ENCODE measurements at regions not wholly inside any gene's neighbourhood (a gene's known extent, or its start where the extent isn't known, plus 50 kb on each side); places are given as distances from the start of the nearest gene placed in this dataset.

DNA sequence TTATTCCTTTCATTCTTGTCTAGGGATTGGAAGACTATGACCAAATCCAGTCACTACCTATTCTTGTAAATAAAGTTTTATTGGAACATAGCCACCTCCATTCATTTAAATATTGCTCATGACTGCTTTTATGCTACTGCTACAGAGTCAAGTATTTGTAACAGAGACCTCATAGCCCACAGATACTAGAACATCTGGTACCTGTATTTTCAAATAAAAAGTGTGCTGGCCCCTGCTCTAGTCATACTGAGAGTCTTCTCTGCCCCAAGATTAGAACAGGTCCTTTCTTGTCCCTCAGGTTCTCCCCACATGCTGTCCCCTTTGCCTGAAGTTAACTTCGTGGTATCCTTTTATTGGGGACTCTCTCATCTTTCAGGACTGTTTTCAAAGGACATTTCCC, 422.3 kb downstream of the CBLN4 start:
- no peak for DNase-seq (ENCODE audit: low spot score)
- Histone ChIP-seq H3K4me1 (ENCODE audit: control insufficient read depth in 1 of 2, low read depth in 2 of 2) (no peaks in the 10 kb centered on the region), H3K27me3 (replicated peaks; ENCODE audit: insufficient read depth) (no peaks in the 10 kb centered on the region), H3K27ac (no peak overlapping the region), H3K4me3 (no peak overlapping the region), H3K9me3 (no peaks in the 10 kb centered on the region), H3K36me3 (no peaks in the 10 kb centered on the region)
- TF ChIP-seq CTCF (IDR thresholded peaks at IDR 0.05), result no peak
- ATAC-seq (ENCODE audit: insufficient number of reproducible peaks, low FRiP score, low read depth), result no peak

DNA sequence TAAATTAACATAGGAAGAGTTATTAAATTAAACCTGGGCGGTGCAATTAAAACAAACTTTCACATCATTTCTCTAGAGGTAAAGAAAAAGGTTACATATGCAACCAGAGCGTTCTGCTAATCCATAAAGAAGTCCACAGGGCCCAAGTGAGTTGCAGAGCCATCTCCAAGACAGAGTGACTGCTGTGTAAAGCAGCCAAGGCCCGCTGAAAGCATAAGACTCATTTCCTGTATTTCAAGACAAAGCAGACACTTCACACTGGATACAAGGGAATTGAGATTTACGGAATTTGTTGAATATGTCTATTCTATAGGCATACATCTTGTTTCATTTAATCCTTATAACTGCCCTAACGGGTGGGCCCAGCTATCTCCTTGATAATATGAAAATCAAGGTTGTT, 422.8 kb downstream of the CBLN4 start:
- no peak for ATAC-seq (ENCODE audit: insufficient number of reproducible peaks, low FRiP score, low read depth)
- TF ChIP-seq CTCF (IDR thresholded peaks at IDR 0.05), result no peak
- no peak for DNase-seq (ENCODE audit: low spot score)
- H3K27me3 ChIP-seq (replicated peaks; ENCODE audit: insufficient read depth), result no peaks in the 10 kb centered on the region
- H3K9me3 ChIP-seq, result no peaks in the 10 kb centered on the region
- H3K27ac ChIP-seq, result no peak overlapping the region
- H3K4me3 ChIP-seq, result no peak overlapping the region
- no peaks in the 10 kb centered on the region for H3K4me1 ChIP-seq (ENCODE audit: control insufficient read depth in 1 of 2, low read depth in 2 of 2)
- H3K36me3 ChIP-seq, result no peaks in the 10 kb centered on the region

GRCh38 chr20:55581519-55581918, 423.8 kb downstream of the CBLN4 start:
- ATAC-seq (ENCODE audit: insufficient number of reproducible peaks, low FRiP score, low read depth) (no peak), DNase-seq (ENCODE audit: low spot score) (no peak)
- no peak for TF ChIP-seq CTCF (IDR thresholded peaks at IDR 0.05)
- H3K36me3 ChIP-seq, result no peaks in the 10 kb centered on the region
- H3K27me3 ChIP-seq (replicated peaks; ENCODE audit: insufficient read depth), result no peaks in the 10 kb centered on the region
- H3K9me3 ChIP-seq, result no peaks in the 10 kb centered on the region
- no peak overlapping the region for H3K4me3 ChIP-seq
- H3K27ac ChIP-seq, result no peak overlapping the region
- H3K4me1 ChIP-seq (ENCODE audit: control insufficient read depth in 1 of 2, low read depth in 2 of 2), result no peaks in the 10 kb centered on the region

DNA sequence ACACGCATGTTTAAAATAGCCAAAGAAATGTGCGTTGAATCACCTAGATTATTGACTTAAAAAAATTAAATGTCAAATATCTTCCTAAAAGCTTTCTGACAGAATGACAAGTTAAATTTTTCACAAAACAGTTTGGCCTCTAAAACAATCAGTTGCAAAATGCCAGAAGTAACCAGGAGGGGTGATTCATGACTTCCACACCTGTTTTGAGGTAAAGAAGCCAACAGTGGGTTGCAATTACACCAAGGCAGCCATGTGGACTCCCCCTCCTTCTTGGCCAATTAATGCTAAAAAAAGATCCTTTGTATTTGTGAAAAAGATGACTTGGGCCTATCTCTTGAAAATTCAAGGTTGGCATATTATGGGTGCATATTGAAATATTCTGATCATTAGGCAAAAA, 424.8 kb downstream of the CBLN4 start:
- no peak for DNase-seq (ENCODE audit: low spot score)
- H3K36me3 ChIP-seq, result no peaks in the 10 kb centered on the region
- H3K4me3 ChIP-seq, result no peak overlapping the region
- H3K27me3 ChIP-seq (replicated peaks; ENCODE audit: insufficient read depth), result no peaks in the 10 kb centered on the region
- no peak for TF ChIP-seq CTCF (IDR thresholded peaks at IDR 0.05)
- H3K4me1 ChIP-seq (ENCODE audit: control insufficient read depth in 1 of 2, low read depth in 2 of 2), result no peaks in the 10 kb centered on the region
- no peak for ATAC-seq (ENCODE audit: insufficient number of reproducible peaks, low FRiP score, low read depth)
- H3K27ac ChIP-seq, result no peak overlapping the region
- no peaks in the 10 kb centered on the region for H3K9me3 ChIP-seq

GRCh38 chr20:55579802-55580201, 425.5 kb downstream of the CBLN4 start:
- Histone ChIP-seq H3K27ac (no peak overlapping the region), H3K4me3 (no peak overlapping the region), H3K9me3 (no peaks in the 10 kb centered on the region), H3K36me3 (no peaks in the 10 kb centered on the region), H3K27me3 (replicated peaks; ENCODE audit: insufficient read depth) (no peaks in the 10 kb centered on the region), H3K4me1 (ENCODE audit: control insufficient read depth in 1 of 2, low read depth in 2 of 2) (no peaks in the 10 kb centered on the region)
- no peak for TF ChIP-seq CTCF (IDR thresholded peaks at IDR 0.05)
- ATAC-seq (ENCODE audit: insufficient number of reproducible peaks, low FRiP score, low read depth) (no peak), DNase-seq (ENCODE audit: low spot score) (no peak)
